ENCODE measurements at regions not wholly inside any gene's neighbourhood (a gene's known extent, or its start where the extent isn't known, plus 50 kb on each side); places are given as distances from the start of the nearest gene placed in this dataset.

DNA sequence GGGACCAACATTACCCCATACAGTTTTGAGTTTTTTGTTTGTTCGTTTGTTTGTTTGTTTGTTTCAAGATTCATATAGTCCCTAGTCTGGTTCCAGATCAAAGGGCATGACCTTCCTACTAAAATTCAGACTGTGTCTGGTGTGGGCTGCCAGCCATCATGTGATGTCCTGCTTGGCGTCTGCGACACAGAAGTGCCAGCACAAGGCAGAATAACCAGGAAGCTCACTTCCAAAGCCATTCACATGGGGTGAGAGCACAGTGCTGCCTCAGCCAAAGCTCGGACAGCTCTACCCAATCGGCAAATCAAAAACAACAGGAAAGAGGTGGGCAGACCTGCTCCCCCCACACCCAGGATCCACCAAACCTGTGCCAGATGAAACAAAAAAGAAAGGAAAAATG is 142.6 kb upstream of the THBS1 start:
- TF ChIP-seq, protein P1, sequence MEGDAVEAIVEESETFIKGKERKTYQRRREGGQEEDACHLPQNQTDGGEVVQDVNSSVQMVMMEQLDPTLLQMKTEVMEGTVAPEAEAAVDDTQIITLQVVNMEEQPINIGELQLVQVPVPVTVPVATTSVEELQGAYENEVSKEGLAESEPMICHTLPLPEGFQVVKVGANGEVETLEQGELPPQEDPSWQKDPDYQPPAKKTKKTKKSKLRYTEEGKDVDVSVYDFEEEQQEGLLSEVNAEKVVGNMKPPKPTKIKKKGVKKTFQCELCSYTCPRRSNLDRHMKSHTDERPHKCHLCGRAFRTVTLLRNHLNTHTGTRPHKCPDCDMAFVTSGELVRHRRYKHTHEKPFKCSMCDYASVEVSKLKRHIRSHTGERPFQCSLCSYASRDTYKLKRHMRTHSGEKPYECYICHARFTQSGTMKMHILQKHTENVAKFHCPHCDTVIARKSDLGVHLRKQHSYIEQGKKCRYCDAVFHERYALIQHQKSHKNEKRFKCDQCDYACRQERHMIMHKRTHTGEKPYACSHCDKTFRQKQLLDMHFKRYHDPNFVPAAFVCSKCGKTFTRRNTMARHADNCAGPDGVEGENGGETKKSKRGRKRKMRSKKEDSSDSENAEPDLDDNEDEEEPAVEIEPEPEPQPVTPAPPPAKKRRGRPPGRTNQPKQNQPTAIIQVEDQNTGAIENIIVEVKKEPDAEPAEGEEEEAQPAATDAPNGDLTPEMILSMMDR (IDR thresholded peaks at IDR 0.05) = no peak
- peak in 1 of 4 donors; percentile 9 for TF ChIP-seq POLR2A (IDR thresholded peaks at IDR 0.05)

Data from esophagus squamous epithelium (tissue), 4 donors.